HFFc6 (cell line): ENCODE measurements at regions not wholly inside any gene's neighbourhood (a gene's known extent, or its start where the extent isn't known, plus 50 kb on each side); places are given as distances from the start of the nearest gene placed in this dataset.

Source experiments
- DNase-seq: peaks from one replicate; pipeline ENCODE4 v3.0.0-alpha.2; 2018
- H3K27ac Mint-ChIP-seq: 2 replicates; pipeline ENCODE4 v1.8.0; 2020; ENCODE audit warnings: mild to moderate bottlenecking, mixed read lengths
- H3K27me3 Mint-ChIP-seq: 2 replicates; pipeline ENCODE4 v1.8.0; 2021; ENCODE audit warnings: mild to moderate bottlenecking, moderate library complexity, mixed read lengths; ENCODE audit not compliant: insufficient read depth
- H3K36me3 Mint-ChIP-seq: 2 replicates; pipeline ENCODE4 v1.8.0; 2021; ENCODE audit warnings: low read depth, mixed read lengths
- H3K4me1 Mint-ChIP-seq: 2 replicates; pipeline ENCODE4 v1.8.0; 2020; ENCODE audit warnings: low read depth, mixed read lengths
- H3K4me3 Mint-ChIP-seq: 2 replicates; pipeline ENCODE4 v1.8.0; 2020; ENCODE audit warnings: mild to moderate bottlenecking, moderate library complexity, mixed read lengths
- H3K9me3 Mint-ChIP-seq: 2 replicates; pipeline ENCODE4 v1.8.0; 2020; ENCODE audit warnings: mild to moderate bottlenecking, mixed read lengths
- TF ChIP-seq, protein P1 (sequence below): fragments of 200-600 bp; sonication (generic); IDR thresholded peaks from 2 replicates; pipeline ENCODE4 v1.5.0; 2021; ENCODE audit warnings: antibody characterized with exemption, mild to moderate bottlenecking

- Mint-ChIP-seq H3K9me3 (no peaks in the 10 kb centered on the region; the same call in 1 of the 2 replicates), H3K4me1 (no peaks in the 10 kb centered on the region), H3K27ac (no peak overlapping the region), H3K27me3 (no peaks in the 10 kb centered on the region), H3K36me3 (no peaks in the 10 kb centered on the region), H3K4me3 (no peak overlapping the region)
- TF ChIP-seq, protein P1, sequence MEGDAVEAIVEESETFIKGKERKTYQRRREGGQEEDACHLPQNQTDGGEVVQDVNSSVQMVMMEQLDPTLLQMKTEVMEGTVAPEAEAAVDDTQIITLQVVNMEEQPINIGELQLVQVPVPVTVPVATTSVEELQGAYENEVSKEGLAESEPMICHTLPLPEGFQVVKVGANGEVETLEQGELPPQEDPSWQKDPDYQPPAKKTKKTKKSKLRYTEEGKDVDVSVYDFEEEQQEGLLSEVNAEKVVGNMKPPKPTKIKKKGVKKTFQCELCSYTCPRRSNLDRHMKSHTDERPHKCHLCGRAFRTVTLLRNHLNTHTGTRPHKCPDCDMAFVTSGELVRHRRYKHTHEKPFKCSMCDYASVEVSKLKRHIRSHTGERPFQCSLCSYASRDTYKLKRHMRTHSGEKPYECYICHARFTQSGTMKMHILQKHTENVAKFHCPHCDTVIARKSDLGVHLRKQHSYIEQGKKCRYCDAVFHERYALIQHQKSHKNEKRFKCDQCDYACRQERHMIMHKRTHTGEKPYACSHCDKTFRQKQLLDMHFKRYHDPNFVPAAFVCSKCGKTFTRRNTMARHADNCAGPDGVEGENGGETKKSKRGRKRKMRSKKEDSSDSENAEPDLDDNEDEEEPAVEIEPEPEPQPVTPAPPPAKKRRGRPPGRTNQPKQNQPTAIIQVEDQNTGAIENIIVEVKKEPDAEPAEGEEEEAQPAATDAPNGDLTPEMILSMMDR = no peak
- DNase-seq = no peak
Measured at GRCh38 chr9:28120184-28120583, 546.9 kb upstream of the C9orf72 start.

- Mint-ChIP-seq H3K9me3 (no peaks in the 10 kb centered on the region; the same call in 1 of the 2 replicates), H3K4me3 (no peak overlapping the region), H3K27ac (no peak overlapping the region), H3K27me3 (no peaks in the 10 kb centered on the region), H3K4me1 (no peaks in the 10 kb centered on the region), H3K36me3 (no peaks in the 10 kb centered on the region)
- DNase-seq = no peak
- TF ChIP-seq, protein P1 = no peak
Measured at GRCh38 chr9:28120626-28121025, 547.3 kb upstream of the C9orf72 start.

- DNase-seq = no peak
- no peaks in the 10 kb centered on the region for H3K4me1 Mint-ChIP-seq
- TF ChIP-seq, protein P1 = no peak
- no peak overlapping the region for H3K4me3 Mint-ChIP-seq
- no peak overlapping the region for H3K27ac Mint-ChIP-seq
- no peaks in the 10 kb centered on the region for H3K27me3 Mint-ChIP-seq
- no peaks in the 10 kb centered on the region for H3K36me3 Mint-ChIP-seq
- H3K9me3 Mint-ChIP-seq = no peaks in the 10 kb centered on the region; the same call in 1 of the 2 replicates
Measured at GRCh38 chr9:28121366-28121765, 548.1 kb upstream of the C9orf72 start.

- Mint-ChIP-seq H3K27ac (no peak overlapping the region), H3K27me3 (no peaks in the 10 kb centered on the region), H3K9me3 (peaks cover 11% of the 10 kb centered on the region; the same call in 1 of the 2 replicates), H3K4me3 (no peak overlapping the region), H3K4me1 (no peaks in the 10 kb centered on the region), H3K36me3 (no peaks in the 10 kb centered on the region)
- no peak for DNase-seq
- TF ChIP-seq, protein P1 = no peak
Measured at GRCh38 chr9:28124917-28125316, 551.6 kb upstream of the C9orf72 start.

- Mint-ChIP-seq H3K27ac (no peak overlapping the region), H3K4me1 (no peaks in the 10 kb centered on the region), H3K27me3 (no peaks in the 10 kb centered on the region), H3K4me3 (no peak overlapping the region), H3K36me3 (no peaks in the 10 kb centered on the region), H3K9me3 (peaks cover 21% of the 10 kb centered on the region; the same call in 1 of the 2 replicates)
- TF ChIP-seq, protein P1 = no peak
- DNase-seq = no peak
Measured at GRCh38 chr9:28127101-28127500, 553.8 kb upstream of the C9orf72 start.

- H3K4me3 Mint-ChIP-seq = no peak overlapping the region
- H3K27ac Mint-ChIP-seq = no peak overlapping the region
- TF ChIP-seq, protein P1 = no peak
- H3K36me3 Mint-ChIP-seq = no peaks in the 10 kb centered on the region
- peaks cover 17% of the 10 kb centered on the region for H3K9me3 Mint-ChIP-seq
- DNase-seq = no peak
- H3K4me1 Mint-ChIP-seq = no peaks in the 10 kb centered on the region
- H3K27me3 Mint-ChIP-seq = no peaks in the 10 kb centered on the region
Measured at GRCh38 chr9:28134446-28134976, 561.2 kb upstream of the C9orf72 start.
